ENCODE measurements at regions not wholly inside any gene's neighbourhood (a gene's known extent, or its start where the extent isn't known, plus 50 kb on each side); places are given as distances from the start of the nearest gene placed in this dataset.

GRCh38 chr1:14118691-14119485, 418.9 kb downstream of the PRDM2 start:
- Mint-ChIP-seq H3K4me3 (no peak overlapping the region), H3K36me3 (ENCODE audit: insufficient read depth) (no peaks in the 10 kb centered on the region), H3K4me1 (ENCODE audit: low read depth) (no peaks in the 10 kb centered on the region)

GRCh38 chr1:14120895-14121294, 420.9 kb downstream of the PRDM2 start:
- Mint-ChIP-seq H3K4me1 (ENCODE audit: low read depth) (no peaks in the 10 kb centered on the region), H3K9me3 (peaks cover 7% of the 10 kb centered on the region), H3K27me3 (ENCODE audit: low read depth) (peaks cover 11% of the 10 kb centered on the region), H3K36me3 (ENCODE audit: insufficient read depth) (no peaks in the 10 kb centered on the region), H3K4me3 (no peak overlapping the region)
- DNase-seq, result no peak
- no peak for ATAC-seq

More at GRCh38 chr1:14118691-14119485, 418.9 kb downstream of the PRDM2 start:
- DNase-seq (no peak), ATAC-seq (no peak)
- Mint-ChIP-seq H3K9me3 (peaks cover 7% of the 10 kb centered on the region), H3K27me3 (ENCODE audit: low read depth) (peaks cover 18% of the 10 kb centered on the region)

- Mint-ChIP-seq H3K4me3 (no peak overlapping the region), H3K4me1 (ENCODE audit: low read depth) (no peaks in the 10 kb centered on the region), H3K36me3 (ENCODE audit: insufficient read depth) (no peaks in the 10 kb centered on the region), H3K9me3 (no peaks in the 10 kb centered on the region), H3K27me3 (ENCODE audit: low read depth) (peaks cover 4% of the 10 kb centered on the region)
- DNase-seq (no peak), ATAC-seq (no peak)
These were observed 428.1 kb downstream of the PRDM2 start for GRCh38 chr1:14128096-14128495.

GRCh38 chr1:14129009-14129408, 429.0 kb downstream of the PRDM2 start:
- DNase-seq (no peak), ATAC-seq (no peak)
- Mint-ChIP-seq H3K27me3 (ENCODE audit: low read depth) (no peaks in the 10 kb centered on the region), H3K4me1 (ENCODE audit: low read depth) (no peaks in the 10 kb centered on the region), H3K36me3 (ENCODE audit: insufficient read depth) (no peaks in the 10 kb centered on the region), H3K4me3 (no peak overlapping the region), H3K9me3 (no peaks in the 10 kb centered on the region)

- Mint-ChIP-seq H3K4me3 (no peak overlapping the region), H3K27me3 (ENCODE audit: low read depth) (peaks cover 3% of the 10 kb centered on the region), H3K4me1 (ENCODE audit: low read depth) (no peaks in the 10 kb centered on the region), H3K9me3 (no peaks in the 10 kb centered on the region), H3K36me3 (ENCODE audit: insufficient read depth) (no peaks in the 10 kb centered on the region)
- ATAC-seq, result no peak
- no peak for DNase-seq
These were observed 435.1 kb downstream of the PRDM2 start for GRCh38 chr1:14135070-14135469.

GRCh38 chr1:14136152-14136763, 436.3 kb downstream of the PRDM2 start:
- no peak for DNase-seq
- Mint-ChIP-seq H3K9me3 (no peaks in the 10 kb centered on the region), H3K4me1 (ENCODE audit: low read depth) (no peaks in the 10 kb centered on the region), H3K4me3 (no peak overlapping the region), H3K27me3 (ENCODE audit: low read depth) (peaks cover 3% of the 10 kb centered on the region), H3K36me3 (ENCODE audit: insufficient read depth) (no peaks in the 10 kb centered on the region)
- no peak for ATAC-seq

GRCh38 chr1:14136881-14137280, 436.9 kb downstream of the PRDM2 start:
- Mint-ChIP-seq H3K27me3 (ENCODE audit: low read depth) (peaks cover 3% of the 10 kb centered on the region), H3K9me3 (no peaks in the 10 kb centered on the region), H3K36me3 (ENCODE audit: insufficient read depth) (no peaks in the 10 kb centered on the region), H3K4me1 (ENCODE audit: low read depth) (no peaks in the 10 kb centered on the region), H3K4me3 (no peak overlapping the region)
- ATAC-seq (no peak), DNase-seq (no peak)

- no peak overlapping the region for H3K4me3 Mint-ChIP-seq
- no peak for ATAC-seq
- peaks cover 3% of the 10 kb centered on the region for H3K27me3 Mint-ChIP-seq (ENCODE audit: low read depth)
- DNase-seq, result no peak
- no peaks in the 10 kb centered on the region for H3K4me1 Mint-ChIP-seq (ENCODE audit: low read depth)
- no peaks in the 10 kb centered on the region for H3K36me3 Mint-ChIP-seq (ENCODE audit: insufficient read depth)
- H3K9me3 Mint-ChIP-seq, result no peaks in the 10 kb centered on the region
These were observed 437.6 kb downstream of the PRDM2 start for GRCh38 chr1:14137411-14138134.

GRCh38 chr1:14138135-14138506, 438.1 kb downstream of the PRDM2 start:
- no peaks in the 10 kb centered on the region for H3K36me3 Mint-ChIP-seq (ENCODE audit: insufficient read depth)
- ATAC-seq (no peak), DNase-seq (no peak)
- H3K27me3 Mint-ChIP-seq (ENCODE audit: low read depth), result peaks cover 3% of the 10 kb centered on the region
- no peaks in the 10 kb centered on the region for H3K9me3 Mint-ChIP-seq
- no peaks in the 10 kb centered on the region for H3K4me1 Mint-ChIP-seq (ENCODE audit: low read depth)
- H3K4me3 Mint-ChIP-seq, result no peak overlapping the region

GRCh38 chr1:14138687-14139086, 438.7 kb downstream of the PRDM2 start:
- no peak overlapping the region for H3K4me3 Mint-ChIP-seq
- H3K9me3 Mint-ChIP-seq, result no peaks in the 10 kb centered on the region
- ATAC-seq (no peak), DNase-seq (no peak)
- H3K36me3 Mint-ChIP-seq (ENCODE audit: insufficient read depth), result no peaks in the 10 kb centered on the region
- H3K27me3 Mint-ChIP-seq (ENCODE audit: low read depth), result peaks cover 8% of the 10 kb centered on the region
- no peaks in the 10 kb centered on the region for H3K4me1 Mint-ChIP-seq (ENCODE audit: low read depth)

- Mint-ChIP-seq H3K9me3 (no peaks in the 10 kb centered on the region), H3K4me3 (no peak overlapping the region), H3K27me3 (ENCODE audit: low read depth) (peaks cover 12% of the 10 kb centered on the region), H3K4me1 (ENCODE audit: low read depth) (no peaks in the 10 kb centered on the region), H3K36me3 (ENCODE audit: insufficient read depth) (no peaks in the 10 kb centered on the region)
- DNase-seq (no peak), ATAC-seq (no peak)
These were observed 440.9 kb downstream of the PRDM2 start for GRCh38 chr1:14140831-14141401.

GRCh38 chr1:14141656-14142055, 441.7 kb downstream of the PRDM2 start:
- DNase-seq (no peak), ATAC-seq (no peak)
- H3K4me1 Mint-ChIP-seq (ENCODE audit: low read depth), result no peaks in the 10 kb centered on the region
- no peaks in the 10 kb centered on the region for H3K36me3 Mint-ChIP-seq (ENCODE audit: insufficient read depth)
- H3K27me3 Mint-ChIP-seq (ENCODE audit: low read depth), result peaks cover 12% of the 10 kb centered on the region
- no peaks in the 10 kb centered on the region for H3K9me3 Mint-ChIP-seq
- H3K4me3 Mint-ChIP-seq, result no peak overlapping the region

GRCh38 chr1:14142397-14143100, 442.6 kb downstream of the PRDM2 start:
- DNase-seq (no peak), ATAC-seq (no peak)
- no peaks in the 10 kb centered on the region for H3K4me1 Mint-ChIP-seq (ENCODE audit: low read depth)
- H3K36me3 Mint-ChIP-seq (ENCODE audit: insufficient read depth), result no peaks in the 10 kb centered on the region
- H3K4me3 Mint-ChIP-seq, result no peak overlapping the region
- no peaks in the 10 kb centered on the region for H3K9me3 Mint-ChIP-seq
- peaks cover 12% of the 10 kb centered on the region for H3K27me3 Mint-ChIP-seq (ENCODE audit: low read depth)

- Mint-ChIP-seq H3K36me3 (ENCODE audit: insufficient read depth) (no peaks in the 10 kb centered on the region), H3K27me3 (ENCODE audit: low read depth) (peaks cover 9% of the 10 kb centered on the region), H3K4me3 (no peak overlapping the region), H3K9me3 (no peaks in the 10 kb centered on the region), H3K4me1 (ENCODE audit: low read depth) (no peaks in the 10 kb centered on the region)
- ATAC-seq (no peak), DNase-seq (no peak)
These were observed 443.8 kb downstream of the PRDM2 start for GRCh38 chr1:14143777-14144176.

Data from activated T-cell treated with anti-CD3 and anti-CD28 coated beads, Interleukin-2, amount 50 U/mL, for 4 hours (primary cell).